H1 (cell line): ENCODE measurements at regions not wholly inside any gene's neighbourhood (a gene's known extent, or its start where the extent isn't known, plus 50 kb on each side); places are given as distances from the start of the nearest gene placed in this dataset.

Experiments used
- CTCF ChIA-PET: fragments of 300-600 bp; sonication (Branson Sonifier 250); formaldehyde crosslinking; loops from one replicate; lab custom pipeline; 2021; ENCODE audit not compliant: partially characterized antibody; lab: Charles Lee
- POLR2A ChIA-PET: fragments of 300-600 bp; sonication (Branson Sonifier 250); formaldehyde crosslinking; loops from one replicate; lab custom pipeline; 2021; ENCODE audit warnings: inconsistent platforms; ENCODE audit not compliant: partially characterized antibody; lab: Charles Lee
- DNase-seq, 2 experiments: peaks; one replicate each; pipeline versions ENCODE4 v3.0.0 to v3.0.0-alpha.2; 2010 to 2022; ENCODE audit warnings: low spot score in 2 of 2, low read depth in 1 of 2, mixed read lengths in 1 of 2
- FAIRE-seq: peaks from 2 replicates; lab custom pipeline; 2011; peaks lifted over from hg19 to GRCh38; lab: Jason Lieb, UNC
- H2AFZ ChIP-seq: 2 replicates; pipeline ENCODE4 v1.8.1; 2012; ENCODE audit warnings: low read length, inconsistent platforms
- H2AK5ac ChIP-seq: 2 replicates; pipeline ENCODE4 v1.6.1; 2013; ENCODE audit warnings: low read depth, low read length
- H2BK120ac ChIP-seq: replicated peaks from 2 replicates; pipeline ENCODE3; 2013; ENCODE audit warnings: low read depth, low read length, inconsistent platforms
- H2BK12ac ChIP-seq: 2 replicates; pipeline ENCODE4 v1.6.1; 2013; ENCODE audit warnings: low read depth, low read length
- H2BK15ac ChIP-seq: 2 replicates; pipeline ENCODE4 v1.6.1; 2013; ENCODE audit warnings: low read length
- H2BK20ac ChIP-seq: 2 replicates; pipeline ENCODE4 v1.6.1; 2013; ENCODE audit warnings: low read length
- H2BK5ac ChIP-seq: 2 replicates; pipeline ENCODE4 v1.6.1; 2013; ENCODE audit warnings: low read depth, low read length
- H3K14ac ChIP-seq: 2 replicates; pipeline ENCODE4 v1.6.1; 2013; ENCODE audit warnings: inconsistent platforms; ENCODE audit not compliant: insufficient read length
- H3K18ac ChIP-seq: 2 replicates; pipeline ENCODE4 v1.6.1; 2013; ENCODE audit warnings: low read length; ENCODE audit errors: extremely low read depth
- H3K23ac ChIP-seq: 2 replicates; pipeline ENCODE4 v1.6.1; 2013; ENCODE audit warnings: inconsistent platforms; ENCODE audit not compliant: insufficient read length
- H3K23me2 ChIP-seq: 2 replicates; pipeline ENCODE4 v1.6.1; 2013; ENCODE audit warnings: low read depth, low read length
- H3K27ac ChIP-seq: 2 replicates; pipeline ENCODE4 v1.6.1; 2011; ENCODE audit warnings: low read depth, low read length, inconsistent platforms
- H3K27me3 ChIP-seq, 4 experiments: replicated peaks in 1 of 4; 1 replicate in 1 of 4; 2 replicates in 3 of 4; pipeline versions ENCODE4 v1.6.1 to v1.8.1; 2011 to 2013; ENCODE audit warnings: low read length in 3 of 4, mild to moderate bottlenecking in 3 of 4, inconsistent platforms in 2 of 4, mixed read lengths in 2 of 4, moderate library complexity in 1 of 4; ENCODE audit not compliant: control insufficient read depth in 3 of 4, insufficient read depth in 3 of 4; ENCODE audit errors: extremely low read depth in 1 of 4
- H3K36me3 ChIP-seq, 4 experiments: 2 replicates each; pipeline versions ENCODE4 v1.6.1 to v1.8.1; 2011 to 2013; ENCODE audit warnings: mild to moderate bottlenecking in 4 of 4, low read length in 3 of 4, moderate library complexity in 2 of 4, control low read depth in 1 of 4, inconsistent platforms in 1 of 4; ENCODE audit not compliant: insufficient read depth in 4 of 4, control insufficient read depth in 2 of 4
- H3K4ac ChIP-seq: replicated peaks from 2 replicates; pipeline ENCODE3; 2013; ENCODE audit warnings: low read length, low read depth, mixed read lengths, inconsistent platforms; ENCODE audit not compliant: insufficient read length
- H3K4me1 ChIP-seq, 4 experiments: replicated peaks in 1 of 4; 1 replicate in 1 of 4; 2 replicates in 3 of 4; pipeline versions ENCODE4 v1.6.1 to v1.8.1; 2011 to 2013; ENCODE audit warnings: low read length in 3 of 4, inconsistent platforms in 2 of 4, mixed read lengths in 1 of 4; ENCODE audit not compliant: insufficient read depth in 4 of 4, control insufficient read depth in 3 of 4
- H3K4me2 ChIP-seq, 2 experiments: 2 replicates each; pipeline versions ENCODE4 v1.6.1 to v1.8.1; 2011 to 2013; ENCODE audit warnings: low read depth in 2 of 2, low read length in 2 of 2, control low read depth in 1 of 2, inconsistent platforms in 1 of 2, mild to moderate bottlenecking in 1 of 2; ENCODE audit not compliant: insufficient read depth in 1 of 2
- H3K4me3 ChIP-seq, 4 experiments: fragments of 200-600, 300-600 bp in 1 of 4; sonication (generic), shearing (Covaris generic), sonication (Bioruptor Twin) in 1 of 4; 2 replicates each; pipeline versions ENCODE4 v1.5.1 to v1.8.1; 2011 to 2016; ENCODE audit warnings: low read length in 4 of 4, low read depth in 3 of 4, control low read depth in 2 of 4, inconsistent platforms in 2 of 4, mild to moderate bottlenecking in 2 of 4, mixed read lengths in 1 of 4, moderate library complexity in 1 of 4; ENCODE audit not compliant: insufficient read depth in 2 of 4; ENCODE audit errors: extremely low read depth in 1 of 4
- H3K56ac ChIP-seq: replicated peaks from 2 replicates; pipeline ENCODE3; 2013; ENCODE audit warnings: low read depth, mild to moderate bottlenecking, mixed read lengths, low read length, inconsistent platforms; ENCODE audit not compliant: insufficient read length
- H3K79me1 ChIP-seq: 2 replicates; pipeline ENCODE4 v1.6.1; 2013; ENCODE audit warnings: low read depth, low read length, control low read depth
- H3K79me2 ChIP-seq, 2 experiments: 2 replicates each; pipeline versions ENCODE4 v1.6.1 to v1.8.1; 2012 to 2013; ENCODE audit warnings: low read length in 2 of 2, mild to moderate bottlenecking in 2 of 2, inconsistent platforms in 1 of 2; ENCODE audit not compliant: insufficient read depth in 2 of 2, control insufficient read depth in 1 of 2
- H3K9ac ChIP-seq, 4 experiments: replicated peaks in 1 of 4; 1 replicate in 1 of 4; 2 replicates in 3 of 4; pipeline versions ENCODE4 v1.6.1 to v1.8.1; 2011 to 2013; ENCODE audit warnings: low read depth in 3 of 4, low read length in 3 of 4, control low read depth in 2 of 4, mild to moderate bottlenecking in 2 of 4, moderate library complexity in 2 of 4, inconsistent platforms in 1 of 4; ENCODE audit errors: extremely low read depth in 1 of 4
- H3K9me3 ChIP-seq, 2 experiments: 2 replicates each; pipeline versions ENCODE4 v1.6.1 to v1.8.1; 2012 to 2013; ENCODE audit warnings: mild to moderate bottlenecking in 2 of 2, moderate library complexity in 2 of 2, control low read depth in 1 of 2, inconsistent platforms in 1 of 2, low read depth in 1 of 2, low read length in 1 of 2, mixed read lengths in 1 of 2; ENCODE audit not compliant: insufficient read depth in 2 of 2
- H4K20me1 ChIP-seq, 2 experiments: replicated peaks in 1 of 2; 2 replicates each; pipeline versions ENCODE3 to v1.8.1; 2011 to 2013; ENCODE audit warnings: inconsistent platforms in 2 of 2, low read length in 2 of 2, mild to moderate bottlenecking in 1 of 2; ENCODE audit not compliant: insufficient read depth in 2 of 2, control insufficient read depth in 1 of 2
- H4K5ac ChIP-seq: 2 replicates; pipeline ENCODE4 v1.6.1; 2013; ENCODE audit warnings: low read length, low read depth, mixed read lengths, inconsistent platforms; ENCODE audit not compliant: insufficient read length
- H4K8ac ChIP-seq: 2 replicates; pipeline ENCODE4 v1.8.0; 2013; ENCODE audit warnings: mild to moderate bottlenecking, moderate library complexity, low read length, inconsistent platforms; ENCODE audit not compliant: insufficient read depth; ENCODE audit errors: extremely low read depth
- H4K91ac ChIP-seq: replicated peaks from 2 replicates; pipeline ENCODE3; 2013; ENCODE audit warnings: low read length, mixed read lengths, inconsistent platforms; ENCODE audit not compliant: insufficient read length
- E2F6 ChIP-seq: IDR thresholded peaks from 2 replicates; pipeline ENCODE4 v1.6.1; 2012; ENCODE audit warnings: inconsistent platforms
- MAFK ChIP-seq: IDR thresholded peaks from 2 replicates; pipeline ENCODE4 v1.6.1; 2012; ENCODE audit warnings: low read depth, mild to moderate bottlenecking, improper control_type of control experiment, low read length
- PHF8 ChIP-seq: fragments of 200-600 bp; sonication (generic); conservative IDR thresholded peaks from 2 replicates; pipeline ENCODE4 v1.7.1; 2012; ENCODE audit warnings: low read depth, mild to moderate bottlenecking, inconsistent platforms, low read length, moderate library complexity
- SP2 ChIP-seq: IDR thresholded peaks from 2 replicates; pipeline ENCODE4 v1.6.1; 2012; ENCODE audit warnings: mild to moderate bottlenecking, low read length, inconsistent platforms
- WGBS, 2 experiments: shearing (Covaris generic) in 1 of 2; methylation state at CpG; one replicate each; pipeline versions ENCODE4 v1.1.6 to v1.1.7; 2013 to 2015; ENCODE audit warnings: low lambda C conversion rate in 2 of 2, mixed read lengths in 2 of 2, inconsistent platforms in 1 of 2, low coverage in 1 of 2, missing lambda C conversion rate in 1 of 2; ENCODE audit not compliant: insufficient replicate concordance in 2 of 2, insufficient coverage in 1 of 2, insufficient read length in 1 of 2; ENCODE audit errors: extremely low coverage in 1 of 2, missing lambda C conversion rate in 1 of 2; 5-methylcytosine and 5-hydroxymethylcytosine counted together

GRCh38 chr4:63106600-63106999 is 1302.7 kb downstream of the TECRL start:
- no peak overlapping the region for H2BK12ac ChIP-seq
- peaks cover 0 to 6% (median 0%) of the 10 kb centered on the region in 4 experiments; a peak in 2 of 7 replicates for H3K4me1 ChIP-seq
- POLR2A ChIA-PET, result no interaction called here
- H3K79me2 ChIP-seq, result no peaks in the 10 kb centered on the region
- WGBS, 2 experiments, result 94% methylated on average over 3 of the region's 3 CpGs; no CpG with 5 or more reads in 1 of the 2 experiments
- CTCF ChIA-PET, result interaction anchor here (1.0 kb wide), 1 partner anchor 31 kb away, joined by 3 read pairs; no protein-coding TSS in a partner anchor
- H2AFZ ChIP-seq, result no peak overlapping the region; the same call in 1 of the 2 replicates
- TF ChIP-seq E2F6, result no peak
- no peak for TF ChIP-seq SP2
- TF ChIP-seq MAFK, result peak; percentile 55
- TF ChIP-seq PHF8, result no peak
- no peak overlapping the region for H3K56ac ChIP-seq
- H4K8ac ChIP-seq, result no peak overlapping the region
- no peak overlapping the region for H3K14ac ChIP-seq
- no peak overlapping the region for H2AK5ac ChIP-seq
- H2BK5ac ChIP-seq, result no peak overlapping the region
- no peak overlapping the region for H2BK15ac ChIP-seq
- no peaks in the 10 kb centered on the region for H3K36me3 ChIP-seq
- no peak overlapping the region for H4K5ac ChIP-seq
- H3K27ac ChIP-seq, result no peak overlapping the region
- H3K27me3 ChIP-seq, result no peaks in the 10 kb centered on the region
- no peak overlapping the region for H3K4me3 ChIP-seq
- no peaks in the 10 kb centered on the region for H3K23me2 ChIP-seq
- no peaks in the 10 kb centered on the region for H4K20me1 ChIP-seq
- H3K18ac ChIP-seq, result no peak overlapping the region
- H3K79me1 ChIP-seq, result no peaks in the 10 kb centered on the region
- H2BK20ac ChIP-seq, result no peak overlapping the region
- no peaks in the 10 kb centered on the region for H3K9me3 ChIP-seq
- no peak overlapping the region for H3K4ac ChIP-seq
- no peak overlapping the region for H2BK120ac ChIP-seq
- H3K4me2 ChIP-seq, result no peak overlapping the region
- FAIRE-seq (no peak), DNase-seq (no peak)
- H4K91ac ChIP-seq, result no peak overlapping the region
- no peak overlapping the region for H3K9ac ChIP-seq
- no peak overlapping the region for H3K23ac ChIP-seq
